A673 (cell line): ENCODE measurements at regions not wholly inside any gene's neighbourhood (a gene's known extent, or its start where the extent isn't known, plus 50 kb on each side); places are given as distances from the start of the nearest gene placed in this dataset.

Experiments used
- BruUV-seq: library from RNA; stranded (reverse); fragments of 400-500 nt; replicated peaks from 2 replicates; lab custom pipeline; 2021; lab: Mats Ljungman, UMichigan
- CTCF ChIA-PET: fragments of 300-600 bp; sonication (Branson Sonifier 250); formaldehyde crosslinking; loops from one replicate; lab custom pipeline; 2022; ENCODE audit warnings: antibody characterized with exemption; lab: Charles Lee
- POLR2A ChIA-PET: fragments of 300-600 bp; sonication (Branson Sonifier 250); formaldehyde crosslinking; loops from one replicate; lab custom pipeline; 2022; ENCODE audit warnings: antibody characterized with exemption; ENCODE audit not compliant: low non-redundant PET; lab: Charles Lee
- DNase-seq: peaks from one replicate; pipeline ENCODE4 v3.0.0-alpha.2; 2015; ENCODE audit warnings: low spot score
- H3K27ac ChIP-seq: fragments of 200-600 bp; sonication (generic); 2 replicates; pipeline ENCODE4 v1.5.1; 2016; ENCODE audit warnings: mixed run types, low read depth, mild to moderate bottlenecking, mixed read lengths, antibody characterized with exemption, low read length; ENCODE audit not compliant: poor library complexity, severe bottlenecking
- H3K27me3 ChIP-seq: fragments of 200-600 bp; sonication (generic); replicated peaks from 2 replicates; pipeline ENCODE4 v1.6.1; 2017; ENCODE audit warnings: mixed run types, low read depth, mild to moderate bottlenecking, mixed read lengths, antibody characterized with exemption, low read length; ENCODE audit not compliant: insufficient read depth, poor library complexity
- H3K36me3 ChIP-seq: fragments of 200-600 bp; sonication (generic); 2 replicates; pipeline ENCODE4 v1.6.1; 2016; ENCODE audit warnings: mixed run types, mild to moderate bottlenecking, mixed read lengths, antibody characterized with exemption, low read length; ENCODE audit not compliant: insufficient read depth, poor library complexity, severe bottlenecking
- H3K4me1 ChIP-seq: fragments of 200-600 bp; sonication (generic); 2 replicates; pipeline ENCODE4 v1.6.1; 2017; ENCODE audit warnings: mixed run types, mild to moderate bottlenecking, mixed read lengths, antibody characterized with exemption, low read length; ENCODE audit not compliant: insufficient read depth, poor library complexity, severe bottlenecking
- H3K4me3 ChIP-seq: fragments of 200-600 bp; sonication (generic); 2 replicates; pipeline ENCODE4 v1.5.1; 2016; ENCODE audit warnings: low read depth, mixed run types, mild to moderate bottlenecking, mixed read lengths, low read length; ENCODE audit not compliant: poor library complexity, severe bottlenecking
- H3K9me3 ChIP-seq: fragments of 200-600 bp; sonication (generic); 2 replicates; pipeline ENCODE4 v1.6.1; 2016; ENCODE audit warnings: mixed run types, low read depth, mild to moderate bottlenecking, mixed read lengths, antibody characterized with exemption, low read length; ENCODE audit not compliant: poor library complexity, severe bottlenecking
- CTCF ChIP-seq: fragments of 300-800, 200-600 bp; sonication (generic); conservative IDR thresholded peaks from 2 replicates; pipeline ENCODE4 v1.5.1; 2017; ENCODE audit warnings: low read depth, mild to moderate bottlenecking, antibody characterized with exemption, low read length, moderate library complexity, mixed read lengths
- EZH2 ChIP-seq: fragments of 200-600 bp; sonication (generic); IDR thresholded peaks from 2 replicates; pipeline ENCODE4 v1.6.1; 2017; ENCODE audit warnings: borderline replicate concordance, low read depth, mild to moderate bottlenecking, mixed read lengths, antibody characterized with exemption, low read length; ENCODE audit not compliant: poor library complexity, severe bottlenecking
- intact Hi-C: fragments of 100-400 bp; cut with micrococcal nuclease; formaldehyde crosslinking; loops from one replicate; pipeline ENCODE4 v1.10.0; 2022; ENCODE audit not compliant: unreplicated experiment

DNA sequence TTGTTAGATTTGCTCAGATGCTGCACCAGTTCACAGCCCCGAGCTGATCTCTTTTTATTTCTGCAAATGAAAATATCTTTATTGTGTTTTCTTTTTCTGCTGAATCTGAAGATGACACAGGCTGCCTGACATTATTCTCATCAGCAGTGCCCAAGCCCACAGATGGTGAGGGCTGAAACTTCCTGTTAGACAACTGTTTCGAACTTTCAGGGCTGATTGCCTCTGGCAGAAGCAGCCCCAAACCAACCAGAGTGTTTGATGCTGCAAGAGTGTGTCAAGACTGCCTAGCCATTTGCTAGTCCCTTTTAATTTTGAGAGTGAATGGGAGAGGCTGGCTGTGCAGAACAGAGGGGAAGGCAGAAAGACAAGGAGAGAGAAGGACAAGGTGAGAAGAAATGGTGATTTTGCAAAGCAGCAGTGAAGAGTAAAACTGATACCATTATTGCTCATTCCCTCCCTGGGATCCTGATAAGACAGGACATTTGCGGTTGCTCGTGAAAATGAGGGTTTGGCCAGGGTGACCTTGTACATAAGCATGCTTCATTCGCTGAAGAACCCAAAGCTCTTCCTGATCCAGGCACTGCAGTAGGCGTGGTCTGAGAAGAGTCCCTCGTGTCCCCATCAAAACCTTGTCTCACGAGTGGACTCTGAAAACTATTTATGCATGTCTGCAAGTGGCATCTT is 77.2 kb downstream of the TMEM114 start:
- H3K4me3 ChIP-seq, result no peak overlapping the region
- no peak for TF ChIP-seq EZH2
- no peak for TF ChIP-seq CTCF
- intact Hi-C loops, result no loop called here
- CTCF ChIA-PET, result no interaction called here
- POLR2A ChIA-PET, result no interaction called here
- BruUV-seq, result no TSS peak
- peaks cover 4% of the 10 kb centered on the region for H3K27me3 ChIP-seq
- no peak for DNase-seq
- H3K27ac ChIP-seq, result no peak overlapping the region
- H3K36me3 ChIP-seq, result no peaks in the 10 kb centered on the region
- no peaks in the 10 kb centered on the region for H3K9me3 ChIP-seq
- no peaks in the 10 kb centered on the region for H3K4me1 ChIP-seq

DNA sequence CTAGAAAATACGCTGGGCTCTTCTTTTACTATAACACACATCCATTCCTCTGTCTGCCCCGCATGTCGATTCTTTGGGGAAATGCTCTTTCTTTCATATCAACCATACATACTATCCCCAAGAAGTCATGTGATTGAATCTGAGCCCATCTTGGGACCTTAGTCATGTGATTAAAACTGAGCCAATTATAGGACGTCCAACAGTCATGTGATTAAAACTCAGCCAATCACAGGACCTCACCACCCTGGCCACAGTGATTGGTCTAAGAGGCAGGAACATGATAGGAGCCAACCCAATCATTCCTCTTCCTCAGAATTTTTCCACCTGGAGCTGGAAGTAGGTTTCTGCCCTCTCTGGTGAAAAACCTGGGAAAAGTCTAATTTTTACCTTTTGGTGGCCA is 78.8 kb downstream of the TMEM114 start:
- intact Hi-C loops, result no loop called here
- no TSS peak for BruUV-seq
- H3K4me3 ChIP-seq, result no peak overlapping the region
- H3K27ac ChIP-seq, result no peak overlapping the region
- H3K27me3 ChIP-seq, result peaks cover 11% of the 10 kb centered on the region
- POLR2A ChIA-PET, result no interaction called here
- H3K9me3 ChIP-seq, result no peaks in the 10 kb centered on the region
- TF ChIP-seq CTCF, result no peak
- no peak for TF ChIP-seq EZH2
- no peaks in the 10 kb centered on the region for H3K4me1 ChIP-seq
- CTCF ChIA-PET, result no interaction called here
- H3K36me3 ChIP-seq, result no peaks in the 10 kb centered on the region
- no peak for DNase-seq

DNA sequence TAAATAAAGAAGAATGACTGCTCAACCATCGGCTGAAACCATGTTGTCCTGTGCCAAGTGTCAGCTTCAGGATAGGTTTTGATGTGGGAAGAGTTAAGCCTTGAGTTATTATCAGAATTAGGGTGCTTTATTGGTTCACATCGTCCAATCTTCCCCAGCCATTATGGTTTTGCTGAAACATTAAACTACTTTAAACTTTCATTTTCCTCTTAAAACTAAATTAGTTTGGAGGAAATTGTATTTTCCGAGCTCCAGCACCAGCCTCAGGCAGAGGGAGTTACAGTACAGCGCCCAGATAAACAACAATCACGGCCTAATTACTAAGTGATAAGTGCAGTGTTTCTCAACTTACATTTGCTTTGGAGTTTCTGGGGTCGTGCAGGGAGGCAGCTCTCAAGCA is 80.2 kb downstream of the TMEM114 start:
- H3K4me3 ChIP-seq, result no peak overlapping the region
- H3K27ac ChIP-seq, result no peak overlapping the region
- H3K9me3 ChIP-seq, result no peaks in the 10 kb centered on the region
- intact Hi-C loops, result no loop called here
- BruUV-seq, result no TSS peak
- ChIA-PET POLR2A (no interaction called here), CTCF (no interaction called here)
- no peaks in the 10 kb centered on the region for H3K36me3 ChIP-seq
- no peak for DNase-seq
- H3K4me1 ChIP-seq, result no peaks in the 10 kb centered on the region
- peaks cover 22% of the 10 kb centered on the region for H3K27me3 ChIP-seq
- TF ChIP-seq EZH2 (no peak), CTCF (no peak)
